ENCODE measurements at regions not wholly inside any gene's neighbourhood (a gene's known extent, or its start where the extent isn't known, plus 50 kb on each side); places are given as distances from the start of the nearest gene placed in this dataset.

DNA sequence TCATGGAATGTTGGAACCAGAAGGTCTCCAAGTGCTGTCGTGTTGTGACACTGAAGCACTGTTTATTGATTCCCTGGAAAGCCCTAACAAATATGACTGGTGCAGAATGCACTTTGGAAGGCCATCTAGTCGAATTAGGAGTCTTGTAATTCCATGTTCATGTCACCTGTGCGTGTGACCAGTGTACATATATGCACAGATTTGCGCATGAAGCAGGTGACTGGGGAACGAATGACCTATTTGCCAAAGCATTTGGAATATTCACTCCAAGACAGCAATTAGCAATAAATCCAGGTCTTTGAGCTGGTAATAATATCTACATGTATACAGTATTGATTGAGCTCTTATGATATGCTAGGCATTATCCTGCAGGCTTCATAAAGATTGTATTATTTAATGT lies 177.5 kb upstream of the PFN2 start:
- H3K9me3 ChIP-seq (replicated peaks; ENCODE audit: insufficient read depth, low read length): no peaks in the 10 kb centered on the region
- H3K36me3 ChIP-seq (replicated peaks; ENCODE audit: insufficient read depth, low read length): no peaks in the 10 kb centered on the region
- H3K9me2 ChIP-seq (replicated peaks; ENCODE audit: insufficient read depth, low read length): no peaks in the 10 kb centered on the region
- DNase-seq: no peak
- H3K4me2 ChIP-seq (ENCODE audit: low read depth, low read length): no peak overlapping the region
- H3K79me2 ChIP-seq (ENCODE audit: low read length): no peaks in the 10 kb centered on the region
- H3K27me3 ChIP-seq (replicated peaks; ENCODE audit: insufficient read depth, low read length): no peaks in the 10 kb centered on the region
- no peak overlapping the region for H3K9ac ChIP-seq (ENCODE audit: low read length)
- H3K4me1 ChIP-seq (ENCODE audit: low read length): no peaks in the 10 kb centered on the region
- no peaks in the 10 kb centered on the region for H3F3A ChIP-seq (ENCODE audit: insufficient read depth, low read length)
- H2AFZ ChIP-seq (ENCODE audit: low read length): no peak overlapping the region
- H4K20me1 ChIP-seq (ENCODE audit: insufficient read depth, low read length): no peaks in the 10 kb centered on the region
- no peak overlapping the region for H3K27ac ChIP-seq (ENCODE audit: low read length)
- H3K4me3 ChIP-seq (ENCODE audit: low read length): no peak overlapping the region
- TF ChIP-seq EZH2 (optimal IDR thresholded peaks at IDR 0.05; ENCODE audit: low read depth, low read length) (no peak), EZH2phosphoT487 (IDR thresholded peaks at IDR 0.05; ENCODE audit: low read length) (no peak)
- TF ChIP-seq, protein P1, sequence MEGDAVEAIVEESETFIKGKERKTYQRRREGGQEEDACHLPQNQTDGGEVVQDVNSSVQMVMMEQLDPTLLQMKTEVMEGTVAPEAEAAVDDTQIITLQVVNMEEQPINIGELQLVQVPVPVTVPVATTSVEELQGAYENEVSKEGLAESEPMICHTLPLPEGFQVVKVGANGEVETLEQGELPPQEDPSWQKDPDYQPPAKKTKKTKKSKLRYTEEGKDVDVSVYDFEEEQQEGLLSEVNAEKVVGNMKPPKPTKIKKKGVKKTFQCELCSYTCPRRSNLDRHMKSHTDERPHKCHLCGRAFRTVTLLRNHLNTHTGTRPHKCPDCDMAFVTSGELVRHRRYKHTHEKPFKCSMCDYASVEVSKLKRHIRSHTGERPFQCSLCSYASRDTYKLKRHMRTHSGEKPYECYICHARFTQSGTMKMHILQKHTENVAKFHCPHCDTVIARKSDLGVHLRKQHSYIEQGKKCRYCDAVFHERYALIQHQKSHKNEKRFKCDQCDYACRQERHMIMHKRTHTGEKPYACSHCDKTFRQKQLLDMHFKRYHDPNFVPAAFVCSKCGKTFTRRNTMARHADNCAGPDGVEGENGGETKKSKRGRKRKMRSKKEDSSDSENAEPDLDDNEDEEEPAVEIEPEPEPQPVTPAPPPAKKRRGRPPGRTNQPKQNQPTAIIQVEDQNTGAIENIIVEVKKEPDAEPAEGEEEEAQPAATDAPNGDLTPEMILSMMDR (IDR thresholded peaks at IDR 0.05; ENCODE audit: low read length): no peak

DNA sequence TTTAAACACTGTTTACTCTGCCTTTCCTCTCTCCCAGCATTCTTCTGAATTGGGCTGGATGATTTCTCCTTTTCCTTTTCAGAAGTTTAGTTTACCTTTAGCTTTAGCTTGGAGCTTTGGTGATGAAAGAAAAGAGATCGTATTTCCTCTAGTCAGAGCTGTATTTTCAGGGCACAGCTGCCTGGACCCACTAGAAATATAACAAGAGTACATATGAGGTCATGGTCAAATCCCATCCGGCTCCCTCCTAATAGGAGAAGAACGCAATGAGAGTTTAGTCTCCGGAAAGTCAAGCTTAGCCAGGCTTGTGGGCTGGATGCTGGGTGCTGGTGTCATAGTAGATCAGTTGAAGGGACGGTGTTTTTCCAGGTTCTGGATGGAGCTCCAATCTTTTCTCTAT lies 177.1 kb upstream of the PFN2 start:
- no peaks in the 10 kb centered on the region for H3K27me3 ChIP-seq (replicated peaks; ENCODE audit: insufficient read depth, low read length)
- H3K9me2 ChIP-seq (replicated peaks; ENCODE audit: insufficient read depth, low read length): no peaks in the 10 kb centered on the region
- no peak for DNase-seq
- H2AFZ ChIP-seq (ENCODE audit: low read length): no peak overlapping the region
- no peaks in the 10 kb centered on the region for H3K9me3 ChIP-seq (replicated peaks; ENCODE audit: insufficient read depth, low read length)
- no peaks in the 10 kb centered on the region for H3K79me2 ChIP-seq (ENCODE audit: low read length)
- TF ChIP-seq EZH2phosphoT487 (IDR thresholded peaks at IDR 0.05; ENCODE audit: low read length): no peak
- TF ChIP-seq, protein P1 (IDR thresholded peaks at IDR 0.05; ENCODE audit: low read length): no peak
- no peak for TF ChIP-seq EZH2 (optimal IDR thresholded peaks at IDR 0.05; ENCODE audit: low read depth, low read length)
- H3K4me2 ChIP-seq (ENCODE audit: low read depth, low read length): no peak overlapping the region
- H3K4me1 ChIP-seq (ENCODE audit: low read length): no peaks in the 10 kb centered on the region
- H3K27ac ChIP-seq (ENCODE audit: low read length): no peak overlapping the region
- no peak overlapping the region for H3K4me3 ChIP-seq (ENCODE audit: low read length)
- no peaks in the 10 kb centered on the region for H4K20me1 ChIP-seq (ENCODE audit: insufficient read depth, low read length)
- H3K36me3 ChIP-seq (replicated peaks; ENCODE audit: insufficient read depth, low read length): no peaks in the 10 kb centered on the region
- H3F3A ChIP-seq (ENCODE audit: insufficient read depth, low read length): no peaks in the 10 kb centered on the region
- no peak overlapping the region for H3K9ac ChIP-seq (ENCODE audit: low read length)

DNA sequence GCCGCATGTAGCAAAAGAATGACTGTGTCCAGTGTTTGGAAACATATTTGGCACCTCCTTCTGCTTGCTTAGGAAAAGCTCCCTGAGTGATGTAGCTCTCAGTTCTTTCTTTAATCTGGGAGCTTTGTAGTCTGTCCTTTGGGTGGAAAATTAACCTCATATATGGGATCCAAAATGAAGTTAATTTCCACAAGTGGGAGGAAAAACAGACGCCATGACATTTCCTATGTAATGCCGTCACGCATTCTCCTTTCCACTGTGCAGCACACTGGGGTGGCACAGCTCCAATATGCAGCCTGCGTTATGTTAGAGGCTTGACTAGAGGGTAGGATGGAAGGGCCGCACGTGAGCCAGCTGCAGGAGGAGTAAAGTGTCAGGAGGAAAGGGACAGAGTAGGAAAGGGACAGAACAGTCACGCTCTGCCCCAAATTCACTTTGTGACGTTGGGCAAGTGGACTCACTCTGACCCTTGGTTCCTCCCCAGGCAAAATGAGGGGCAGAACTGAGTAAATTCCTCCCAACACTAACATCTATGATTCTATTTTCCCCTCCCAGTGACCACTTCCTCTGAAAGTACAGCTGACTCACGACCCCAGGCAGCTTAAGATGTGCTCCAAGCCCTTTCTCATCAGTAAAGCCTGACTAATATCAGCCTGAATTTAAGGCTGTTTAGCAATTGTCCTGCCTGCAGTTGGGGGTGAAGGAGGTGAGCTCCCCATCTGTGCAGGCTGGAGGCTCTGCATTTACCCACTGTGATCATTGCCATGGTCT lies 176.5 kb upstream of the PFN2 start:
- Histone ChIP-seq H3K9me2 (replicated peaks; ENCODE audit: insufficient read depth, low read length) (no peaks in the 10 kb centered on the region), H3K4me1 (ENCODE audit: low read length) (no peaks in the 10 kb centered on the region), H3K27me3 (replicated peaks; ENCODE audit: insufficient read depth, low read length) (no peaks in the 10 kb centered on the region), H3K36me3 (replicated peaks; ENCODE audit: insufficient read depth, low read length) (no peaks in the 10 kb centered on the region), H3K9me3 (replicated peaks; ENCODE audit: insufficient read depth, low read length) (no peaks in the 10 kb centered on the region), H4K20me1 (ENCODE audit: insufficient read depth, low read length) (no peaks in the 10 kb centered on the region), H3K27ac (ENCODE audit: low read length) (no peak overlapping the region), H2AFZ (ENCODE audit: low read length) (no peak overlapping the region), H3K79me2 (ENCODE audit: low read length) (no peaks in the 10 kb centered on the region), H3F3A (ENCODE audit: insufficient read depth, low read length) (no peaks in the 10 kb centered on the region), H3K4me3 (ENCODE audit: low read length) (no peak overlapping the region), H3K4me2 (ENCODE audit: low read depth, low read length) (no peak overlapping the region), H3K9ac (ENCODE audit: low read length) (no peak overlapping the region)
- DNase-seq: no peak
- TF ChIP-seq EZH2 (optimal IDR thresholded peaks at IDR 0.05; ENCODE audit: low read depth, low read length) (no peak), EZH2phosphoT487 (IDR thresholded peaks at IDR 0.05; ENCODE audit: low read length) (no peak)
- TF ChIP-seq, protein P1 (IDR thresholded peaks at IDR 0.05; ENCODE audit: low read length): no peak
